ENCODE measurements at regions not wholly inside any gene's neighbourhood (a gene's known extent, or its start where the extent isn't known, plus 50 kb on each side); places are given as distances from the start of the nearest gene placed in this dataset.

DNA sequence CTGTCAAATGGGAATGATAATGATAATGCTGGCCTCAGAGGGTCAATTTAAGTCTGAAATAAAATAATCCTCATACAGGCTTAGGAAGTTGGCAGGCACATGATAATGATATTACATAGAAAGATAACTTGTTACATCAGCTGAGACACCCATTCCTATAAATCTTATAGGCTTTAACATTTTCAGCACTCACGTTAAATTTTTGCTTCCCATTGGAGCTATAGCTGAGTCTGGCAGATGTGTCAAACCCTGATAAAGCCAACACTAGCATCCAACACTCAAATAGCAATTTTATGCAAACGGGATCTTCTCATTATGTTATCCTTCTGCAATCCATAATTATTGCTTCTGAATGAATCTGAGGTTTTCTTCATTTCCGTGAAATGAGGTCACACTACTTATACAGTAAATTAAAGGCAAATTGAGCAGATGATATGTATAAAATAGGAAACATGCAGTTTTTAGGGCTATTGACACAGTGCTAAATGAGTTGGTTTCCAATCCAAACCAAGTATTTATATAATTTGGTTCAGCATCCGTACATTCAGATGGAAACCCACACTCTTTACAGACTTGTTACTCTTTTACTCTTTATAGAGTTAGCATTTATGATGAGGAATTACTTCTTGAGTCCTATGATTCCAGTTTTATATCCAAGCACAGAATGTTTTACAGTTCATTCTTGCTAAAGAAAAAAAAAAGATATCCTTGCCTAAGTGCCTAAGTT is 481.6 kb downstream of the BTBD3 start:
- H3K27me3 ChIP-seq (ENCODE audit: control insufficient read depth, insufficient read depth, low read length) = no peaks in the 10 kb centered on the region
- DNase-seq (ENCODE audit: low read depth in 2 of 2) = no peak
- TF ChIP-seq, protein P1, sequence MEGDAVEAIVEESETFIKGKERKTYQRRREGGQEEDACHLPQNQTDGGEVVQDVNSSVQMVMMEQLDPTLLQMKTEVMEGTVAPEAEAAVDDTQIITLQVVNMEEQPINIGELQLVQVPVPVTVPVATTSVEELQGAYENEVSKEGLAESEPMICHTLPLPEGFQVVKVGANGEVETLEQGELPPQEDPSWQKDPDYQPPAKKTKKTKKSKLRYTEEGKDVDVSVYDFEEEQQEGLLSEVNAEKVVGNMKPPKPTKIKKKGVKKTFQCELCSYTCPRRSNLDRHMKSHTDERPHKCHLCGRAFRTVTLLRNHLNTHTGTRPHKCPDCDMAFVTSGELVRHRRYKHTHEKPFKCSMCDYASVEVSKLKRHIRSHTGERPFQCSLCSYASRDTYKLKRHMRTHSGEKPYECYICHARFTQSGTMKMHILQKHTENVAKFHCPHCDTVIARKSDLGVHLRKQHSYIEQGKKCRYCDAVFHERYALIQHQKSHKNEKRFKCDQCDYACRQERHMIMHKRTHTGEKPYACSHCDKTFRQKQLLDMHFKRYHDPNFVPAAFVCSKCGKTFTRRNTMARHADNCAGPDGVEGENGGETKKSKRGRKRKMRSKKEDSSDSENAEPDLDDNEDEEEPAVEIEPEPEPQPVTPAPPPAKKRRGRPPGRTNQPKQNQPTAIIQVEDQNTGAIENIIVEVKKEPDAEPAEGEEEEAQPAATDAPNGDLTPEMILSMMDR (conservative IDR thresholded peaks at IDR 0.05 in 1 of 2, IDR thresholded peaks at IDR 0.05 in 1 of 2; ENCODE audit: low read depth in 1 of 2, low read length in 2 of 2) = no peak
- no peak for TF ChIP-seq EZH2 (IDR thresholded peaks at IDR 0.05; ENCODE audit: low read length, missing control alignments)
- H2AFZ ChIP-seq (ENCODE audit: low read length) = no peak overlapping the region
- no peaks in the 10 kb centered on the region for H3K36me3 ChIP-seq (ENCODE audit: control insufficient read depth, insufficient read depth, low read length)
- H3K79me2 ChIP-seq (ENCODE audit: control insufficient read depth, insufficient read depth, low read length) = no peaks in the 10 kb centered on the region
- no peaks in the 10 kb centered on the region for H3K4me1 ChIP-seq (ENCODE audit: control insufficient read depth, extremely low read depth, insufficient read depth, low read length)
- no peak overlapping the region for H3K27ac ChIP-seq (ENCODE audit: insufficient read depth, low read length)
- no peak overlapping the region for H3K4me2 ChIP-seq (ENCODE audit: extremely low read depth, insufficient read depth, low read length)
- H4K20me1 ChIP-seq (ENCODE audit: control insufficient read depth, extremely low read depth, insufficient read depth, low read length) = no peaks in the 10 kb centered on the region
- H3K4me3 ChIP-seq (replicated peaks in 1 of 4; ENCODE audit: control extremely low read depth in 1 of 4, insufficient read depth in 1 of 4, low read depth in 3 of 4, low read length in 4 of 4) = no peak overlapping the region
- H3K9me3 ChIP-seq (ENCODE audit: control insufficient read depth, insufficient read depth, low read depth, low read length) = no peaks in the 10 kb centered on the region
- no peak overlapping the region for H3K9ac ChIP-seq (ENCODE audit: insufficient read depth, low read length)

- Histone ChIP-seq H2AFZ (ENCODE audit: low read length) (no peak overlapping the region), H3K9me3 (ENCODE audit: control insufficient read depth, insufficient read depth, low read depth, low read length) (no peaks in the 10 kb centered on the region), H3K9ac (ENCODE audit: insufficient read depth, low read length) (no peak overlapping the region), H3K4me2 (ENCODE audit: extremely low read depth, insufficient read depth, low read length) (no peak overlapping the region), H3K27ac (ENCODE audit: insufficient read depth, low read length) (no peak overlapping the region), H4K20me1 (ENCODE audit: control insufficient read depth, extremely low read depth, insufficient read depth, low read length) (no peaks in the 10 kb centered on the region), H3K27me3 (ENCODE audit: control insufficient read depth, insufficient read depth, low read length) (no peaks in the 10 kb centered on the region), H3K4me1 (ENCODE audit: control insufficient read depth, extremely low read depth, insufficient read depth, low read length) (no peaks in the 10 kb centered on the region), H3K79me2 (ENCODE audit: control insufficient read depth, insufficient read depth, low read length) (no peaks in the 10 kb centered on the region), H3K4me3 (replicated peaks in 1 of 4; ENCODE audit: control extremely low read depth in 1 of 4, insufficient read depth in 1 of 4, low read depth in 3 of 4, low read length in 4 of 4) (no peak overlapping the region), H3K36me3 (ENCODE audit: control insufficient read depth, insufficient read depth, low read length) (no peaks in the 10 kb centered on the region)
- TF ChIP-seq EZH2 (IDR thresholded peaks at IDR 0.05; ENCODE audit: low read length, missing control alignments) = no peak
- TF ChIP-seq, protein P1 (conservative IDR thresholded peaks at IDR 0.05 in 1 of 2, IDR thresholded peaks at IDR 0.05 in 1 of 2; ENCODE audit: low read depth in 1 of 2, low read length in 2 of 2) = no peak
- no peak for DNase-seq (ENCODE audit: low read depth in 2 of 2)
Observed at GRCh38 chr20:12404941-12405340, 487.2 kb downstream of the BTBD3 start.

DNA sequence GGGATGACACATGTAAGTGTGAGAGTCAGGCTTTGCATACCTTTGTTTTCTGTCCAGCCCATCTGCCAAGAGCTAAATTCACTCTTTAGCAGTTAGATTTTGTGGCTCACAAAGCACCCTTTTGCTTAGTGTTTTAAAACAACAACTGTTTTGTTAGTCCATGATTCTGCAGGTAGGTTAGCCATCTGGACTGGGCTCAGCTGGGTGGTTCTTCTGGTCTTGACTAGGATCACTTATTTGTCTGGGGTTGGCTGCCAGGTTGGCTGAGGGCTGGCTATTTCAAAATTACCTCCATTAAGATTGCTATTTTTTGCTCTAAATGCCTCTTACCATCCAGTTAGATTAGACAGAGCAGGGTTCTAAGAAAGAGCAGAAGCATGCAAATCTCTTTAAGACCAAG is 489.3 kb downstream of the BTBD3 start:
- H4K20me1 ChIP-seq (ENCODE audit: control insufficient read depth, extremely low read depth, insufficient read depth, low read length) = no peaks in the 10 kb centered on the region
- H3K27me3 ChIP-seq (ENCODE audit: control insufficient read depth, insufficient read depth, low read length) = no peaks in the 10 kb centered on the region
- no peak overlapping the region for H3K4me2 ChIP-seq (ENCODE audit: extremely low read depth, insufficient read depth, low read length)
- no peaks in the 10 kb centered on the region for H3K9me3 ChIP-seq (ENCODE audit: control insufficient read depth, insufficient read depth, low read depth, low read length)
- no peaks in the 10 kb centered on the region for H3K36me3 ChIP-seq (ENCODE audit: control insufficient read depth, insufficient read depth, low read length)
- TF ChIP-seq EZH2 (IDR thresholded peaks at IDR 0.05; ENCODE audit: low read length, missing control alignments) = no peak
- TF ChIP-seq, protein P1 (conservative IDR thresholded peaks at IDR 0.05 in 1 of 2, IDR thresholded peaks at IDR 0.05 in 1 of 2; ENCODE audit: low read depth in 1 of 2, low read length in 2 of 2) = no peak
- no peak for DNase-seq (ENCODE audit: low read depth in 2 of 2)
- no peak overlapping the region for H2AFZ ChIP-seq (ENCODE audit: low read length)
- no peak overlapping the region for H3K27ac ChIP-seq (ENCODE audit: insufficient read depth, low read length)
- H3K79me2 ChIP-seq (ENCODE audit: control insufficient read depth, insufficient read depth, low read length) = no peaks in the 10 kb centered on the region
- no peak overlapping the region for H3K4me3 ChIP-seq (replicated peaks in 1 of 4; ENCODE audit: control extremely low read depth in 1 of 4, insufficient read depth in 1 of 4, low read depth in 3 of 4, low read length in 4 of 4)
- no peaks in the 10 kb centered on the region for H3K4me1 ChIP-seq (ENCODE audit: control insufficient read depth, extremely low read depth, insufficient read depth, low read length)
- H3K9ac ChIP-seq (ENCODE audit: insufficient read depth, low read length) = no peak overlapping the region
